ENCODE measurements at regions not wholly inside any gene's neighbourhood (a gene's known extent, or its start where the extent isn't known, plus 50 kb on each side); places are given as distances from the start of the nearest gene placed in this dataset.
A peak's percentile ranks its signal among the peaks of the same experiment; 100 is the strongest.

- DNase-seq: no peak
Measured at GRCh38 chr18:22355598-22355997, 62.1 kb downstream of the CTAGE1 start.

GRCh38 chr18:22355069-22355468, 62.6 kb downstream of the CTAGE1 start:
- no peak for DNase-seq

- no peak for DNase-seq
Measured at GRCh38 chr18:22349966-22350365, 67.7 kb downstream of the CTAGE1 start.

DNA sequence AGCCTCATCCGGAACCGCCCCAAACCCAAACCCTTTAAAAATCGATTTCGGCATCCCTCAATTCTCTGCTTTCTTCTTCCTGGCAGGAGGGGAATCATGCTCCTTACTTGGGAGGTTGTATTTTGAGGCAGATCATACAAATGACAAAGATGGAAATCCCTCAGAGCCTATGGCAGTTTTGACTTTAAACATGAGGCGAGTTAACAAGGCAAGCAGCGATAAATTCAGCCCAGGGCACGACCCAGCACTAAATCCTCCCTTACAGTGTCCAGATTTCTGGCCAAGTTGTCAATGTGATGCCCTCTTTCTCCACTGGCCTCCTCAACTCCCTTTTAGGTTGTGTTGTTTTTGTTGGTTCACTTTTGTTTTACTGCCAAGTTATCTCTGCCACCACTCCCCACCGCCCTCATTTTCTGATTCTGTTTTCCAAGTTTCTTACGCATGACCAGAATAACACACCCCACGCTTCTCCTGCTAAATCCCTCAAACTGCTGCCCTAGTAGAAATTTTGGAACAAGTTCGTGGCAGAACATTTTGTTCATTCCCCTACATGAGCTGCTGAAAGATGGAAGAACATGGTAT, 68.3 kb downstream of the CTAGE1 start:
- DNase-seq: no peak

DNA sequence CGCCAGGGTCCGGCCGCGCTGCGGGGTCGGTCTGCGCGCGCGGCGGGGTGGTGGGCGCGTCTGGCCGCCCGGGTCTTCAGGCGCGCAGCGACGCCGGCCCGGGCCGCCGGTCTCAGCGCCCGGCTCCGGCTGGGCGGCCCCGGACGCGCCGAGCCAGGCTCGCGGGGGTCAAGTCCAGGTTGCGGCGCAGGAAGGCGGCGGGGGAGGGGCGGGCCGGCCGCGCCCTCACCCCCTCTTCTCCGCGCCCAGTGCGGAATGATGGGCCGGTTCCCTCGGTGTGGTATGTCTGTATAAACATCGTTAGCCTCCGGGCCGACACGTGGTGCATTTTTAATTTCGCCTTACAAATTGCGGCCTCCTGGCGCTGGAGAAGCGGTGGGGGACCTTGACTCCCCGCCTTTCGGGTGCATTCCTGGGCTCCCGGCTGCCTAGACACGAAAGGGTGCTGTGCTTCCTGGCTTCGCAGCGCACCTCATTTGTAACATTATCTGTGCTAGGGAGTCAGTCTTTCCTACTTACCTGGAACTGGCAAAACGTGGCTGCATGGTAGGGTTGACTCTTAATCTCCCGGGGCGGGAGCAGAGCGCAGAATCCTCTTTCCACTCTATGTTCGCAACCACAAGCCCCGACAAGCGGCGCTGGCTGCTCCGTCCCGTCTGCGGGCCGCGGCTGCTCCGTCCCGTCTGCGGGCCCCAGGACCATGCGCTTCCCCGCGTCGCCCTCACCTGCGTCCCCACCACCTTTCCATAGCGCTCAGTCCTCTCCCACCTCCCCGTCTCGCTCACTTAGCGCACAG, 69.0 kb downstream of the CTAGE1 start:
- peak; percentile 13 for DNase-seq

GRCh38 chr18:22347606-22348511, 69.9 kb downstream of the CTAGE1 start:
- no peak for DNase-seq

DNA sequence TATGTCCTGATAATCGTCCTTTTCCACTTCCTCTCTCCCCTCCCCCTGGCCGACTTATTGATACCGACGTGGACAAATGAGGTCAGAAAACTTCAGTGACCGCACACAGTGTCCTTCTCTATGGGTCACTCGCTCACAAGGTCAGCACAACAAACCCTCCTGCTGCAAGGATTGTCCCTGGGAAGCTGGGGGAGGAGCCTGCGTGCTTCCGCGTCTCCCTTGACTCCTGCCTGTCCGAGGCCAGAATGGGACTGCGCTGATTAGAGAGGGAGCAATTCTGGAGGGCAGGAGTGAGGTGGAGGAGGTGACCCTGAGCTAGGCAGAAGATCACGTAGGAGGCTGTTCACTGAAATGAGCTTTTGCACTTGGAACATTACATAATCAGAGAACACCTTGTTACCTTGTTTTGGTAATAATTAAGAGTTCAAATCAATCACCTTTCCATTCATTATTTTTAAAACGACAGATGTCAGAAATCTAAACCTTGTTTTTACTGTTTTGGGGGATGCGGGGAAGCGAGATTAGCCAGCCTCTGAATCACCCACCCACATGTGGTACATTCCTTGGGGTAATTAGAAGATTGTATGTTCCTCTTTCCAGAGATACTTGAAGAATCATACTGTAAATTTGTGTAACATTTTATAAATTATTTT, 70.6 kb downstream of the CTAGE1 start:
- peak; percentile 36 for DNase-seq

DNA sequence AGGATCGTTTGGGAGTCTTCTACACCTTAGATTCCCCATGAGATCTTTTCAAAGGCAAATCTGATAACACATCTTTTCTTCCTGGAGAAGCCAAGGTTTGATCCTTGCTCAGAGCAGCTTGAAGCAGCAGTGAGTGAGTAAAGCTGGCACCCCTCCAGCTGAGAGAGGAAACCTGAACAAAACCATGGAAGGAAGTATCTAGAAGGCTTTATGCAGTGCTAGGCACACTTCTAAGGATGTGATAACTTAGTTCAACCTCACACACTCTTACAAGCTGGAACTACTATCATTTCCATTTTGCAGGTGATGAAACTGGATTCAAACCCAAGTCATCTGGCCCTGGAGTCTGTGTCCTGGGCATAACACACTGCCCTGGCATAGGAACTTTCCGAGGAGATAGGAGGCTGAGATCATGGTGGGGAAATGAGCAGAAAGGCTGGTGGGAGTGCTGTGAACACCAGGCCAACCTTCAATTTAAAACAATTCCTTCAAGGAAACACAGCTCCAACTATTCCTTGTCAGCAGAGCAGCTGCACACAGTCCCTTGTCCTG, 71.2 kb downstream of the CTAGE1 start:
- peak; percentile 40 for DNase-seq

DNA sequence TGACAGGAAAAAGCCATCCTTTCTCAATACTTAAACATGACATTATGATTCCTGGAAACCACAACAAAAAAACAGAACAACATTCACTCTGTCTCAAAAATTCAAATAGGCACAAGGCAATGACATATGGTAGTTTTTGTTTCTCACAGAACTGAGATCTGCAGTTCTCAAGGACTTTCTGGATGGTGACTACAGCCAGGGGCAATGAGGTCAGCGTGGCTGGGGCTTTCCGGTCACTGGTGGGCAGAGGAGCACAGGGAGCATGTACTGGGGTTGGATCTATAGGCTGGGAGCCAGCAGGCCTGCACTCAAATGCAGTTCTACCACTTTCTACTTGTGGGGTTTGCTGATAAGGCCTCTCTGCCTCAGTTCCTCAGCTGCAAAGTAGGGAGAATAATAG, 72.0 kb downstream of the CTAGE1 start:
- DNase-seq: no peak

DNA sequence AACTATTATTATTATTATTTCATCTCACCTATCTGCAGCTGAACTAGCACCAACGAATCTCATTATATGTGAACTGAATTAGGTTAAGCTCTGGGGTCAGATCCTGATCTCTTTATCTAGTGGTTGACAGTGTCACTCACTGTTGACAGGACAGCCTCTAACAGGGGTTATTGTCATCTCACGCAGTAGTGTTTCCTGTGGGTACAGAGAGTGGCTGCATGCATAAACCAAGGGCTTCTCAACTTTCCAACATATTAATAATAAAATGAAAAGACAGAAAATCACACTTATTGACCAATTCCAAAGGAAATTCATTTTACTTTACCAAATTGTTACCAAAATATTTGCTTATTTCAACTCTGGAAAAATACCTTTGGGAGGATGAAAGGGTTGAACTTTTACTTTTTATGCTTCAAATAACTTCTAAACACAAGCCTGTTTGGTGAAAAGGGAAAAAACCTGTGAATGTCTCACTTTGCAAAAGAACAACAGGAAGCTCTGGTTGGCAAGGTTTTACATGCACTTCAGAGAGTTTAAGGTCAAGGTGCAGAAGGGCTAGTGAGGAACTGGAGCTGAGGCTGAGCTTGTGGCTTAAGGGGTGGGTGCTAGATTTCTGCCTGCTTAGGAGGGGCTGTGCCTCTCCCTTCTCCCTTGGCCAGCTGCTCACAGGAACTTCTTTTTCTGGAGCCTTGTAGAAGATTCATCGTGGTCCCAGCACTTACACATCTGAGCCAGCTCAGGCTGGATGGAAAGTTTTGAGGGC, 72.6 kb downstream of the CTAGE1 start:
- no peak for DNase-seq

DNA sequence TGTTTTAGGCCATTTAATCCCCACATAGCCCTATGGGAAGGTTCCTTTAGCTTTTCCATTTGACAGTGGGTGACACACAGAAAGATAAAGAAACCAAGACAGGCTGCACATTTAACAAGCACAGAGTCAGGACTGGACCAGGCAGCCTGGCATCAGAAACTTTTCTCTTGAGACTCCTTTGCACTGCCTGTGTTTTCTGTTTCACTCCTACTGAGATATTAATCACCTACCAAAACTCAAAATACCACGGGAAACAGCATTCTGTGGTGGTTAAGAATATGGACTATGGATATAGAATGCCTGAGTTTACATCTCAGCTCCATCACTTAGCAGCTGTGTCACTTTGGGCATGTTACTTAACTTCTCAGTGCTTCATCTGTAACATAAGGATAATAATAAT, 73.3 kb downstream of the CTAGE1 start:
- DNase-seq: no peak

DNA sequence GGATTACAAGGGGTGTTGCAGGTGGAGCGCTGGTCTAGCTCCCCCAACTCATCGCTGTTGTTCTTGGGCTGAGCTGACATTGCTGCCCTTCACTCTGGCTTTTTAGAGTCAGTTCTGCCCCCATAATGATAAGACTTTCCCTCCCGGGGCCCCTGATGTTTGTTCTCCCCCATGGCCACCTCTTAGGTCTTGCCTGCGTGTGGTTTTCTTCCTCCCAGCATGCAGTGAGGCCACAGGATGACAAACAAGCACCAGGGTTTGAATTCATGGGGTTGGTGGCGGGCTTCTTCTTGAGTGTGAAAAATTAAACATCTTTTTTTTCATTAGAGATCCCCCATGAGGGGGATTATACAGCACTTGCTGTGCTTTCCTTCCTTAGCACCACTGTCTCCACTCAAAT, 74.1 kb downstream of the CTAGE1 start:
- no peak for DNase-seq

DNA sequence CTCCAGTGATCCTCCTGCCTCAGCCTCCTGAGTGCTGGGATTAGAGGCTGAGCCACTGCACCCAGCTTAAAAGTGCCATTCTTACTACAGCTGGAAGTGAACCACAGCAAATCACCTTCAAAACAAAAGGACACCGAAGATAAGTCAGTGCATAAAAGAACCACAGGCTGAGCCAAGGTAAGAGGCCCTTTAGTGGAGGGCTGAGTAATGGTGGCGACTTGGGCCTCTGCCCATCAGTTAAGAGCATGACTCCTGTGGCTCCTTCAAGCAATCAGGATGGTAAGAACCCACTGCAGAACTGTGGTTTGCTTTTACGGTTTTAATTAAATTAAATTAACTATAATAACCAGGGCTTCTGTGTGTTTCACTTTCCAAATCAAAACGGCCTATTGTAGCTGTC, 75.1 kb downstream of the CTAGE1 start:
- DNase-seq: no peak

DNA sequence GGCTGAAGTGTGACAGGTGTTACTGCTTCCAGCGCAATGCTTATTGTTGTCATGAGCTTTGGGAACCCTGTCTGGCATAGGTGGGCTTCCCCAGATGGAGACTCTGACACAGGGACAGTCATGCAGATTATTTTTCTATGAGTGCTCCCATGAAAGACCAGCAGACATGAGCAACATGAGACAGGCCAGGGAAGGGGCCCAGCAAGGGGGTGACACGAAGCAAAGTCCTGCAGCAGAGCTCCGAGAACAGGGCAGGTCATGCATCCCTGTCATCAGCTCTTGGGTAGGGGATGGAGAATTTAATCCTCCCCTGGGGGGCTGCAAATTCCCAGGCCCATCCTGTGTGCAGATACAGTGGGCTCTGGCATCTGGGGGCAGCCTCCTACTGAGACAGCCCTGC, 77.4 kb downstream of the CTAGE1 start:
- DNase-seq: no peak

DNA sequence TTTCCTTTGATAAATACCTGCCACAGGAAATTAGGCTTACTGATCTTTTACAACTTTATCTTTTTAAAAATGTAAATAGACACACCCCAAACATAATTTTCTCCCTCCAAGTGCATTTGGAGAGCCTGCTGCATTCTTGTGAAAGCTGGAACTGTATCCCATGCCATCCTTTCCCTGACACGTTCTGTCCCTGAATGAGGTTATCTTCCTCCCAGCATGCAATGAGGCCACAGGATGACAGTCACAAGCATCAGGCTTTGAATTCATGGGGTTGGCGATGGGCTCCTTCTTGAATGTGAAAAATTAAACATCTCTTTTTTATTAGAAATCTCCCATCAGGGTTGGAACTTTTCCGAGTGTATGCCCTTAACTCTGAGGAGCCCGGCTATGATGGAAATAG, 77.8 kb downstream of the CTAGE1 start:
- DNase-seq: no peak

GRCh38 chr18:22337833-22338232, 79.9 kb downstream of the CTAGE1 start:
- no peak for DNase-seq

DNA sequence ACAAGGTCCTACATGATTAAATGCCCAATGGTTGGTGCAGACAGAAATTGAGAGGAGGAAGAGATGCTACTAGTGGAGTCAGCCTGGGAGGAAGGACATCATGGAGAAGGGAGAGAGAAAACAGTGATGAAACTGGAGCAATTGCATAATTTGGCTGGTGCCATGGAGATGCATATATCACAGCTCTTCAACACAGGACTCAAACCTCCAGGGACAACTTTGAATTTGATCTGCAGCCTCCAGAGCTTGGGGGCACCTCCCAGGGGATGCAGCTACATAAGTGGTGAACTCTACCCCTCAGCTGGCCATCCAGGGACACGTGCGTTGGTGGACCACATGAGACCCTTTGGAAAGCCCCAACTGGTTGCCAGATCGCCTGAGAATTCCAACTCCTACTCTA, 80.4 kb downstream of the CTAGE1 start:
- DNase-seq: no peak

DNA sequence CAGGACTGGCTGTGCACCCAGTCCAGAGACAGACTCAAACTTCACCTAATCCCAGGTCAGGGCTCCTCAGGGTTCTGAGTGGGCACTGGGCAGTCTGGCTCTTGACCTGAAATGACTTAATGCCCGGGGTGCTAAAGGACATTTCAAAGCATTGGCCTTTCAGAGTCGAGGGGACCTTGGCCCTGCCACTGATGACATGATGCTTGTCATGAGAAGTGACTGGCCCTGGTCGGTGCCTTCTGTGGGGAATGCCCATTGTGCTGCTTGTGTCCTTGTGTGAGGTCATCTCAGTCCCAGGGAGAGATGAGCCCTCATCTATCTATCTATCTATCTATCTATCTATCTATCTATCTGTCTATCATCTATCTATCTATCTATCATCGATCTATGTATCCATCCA, 81.3 kb downstream of the CTAGE1 start:
- DNase-seq: no peak

GRCh38 chr18:22335731-22336198, 82.0 kb downstream of the CTAGE1 start:
- no peak for DNase-seq

GRCh38 chr18:22334567-22334966, 83.1 kb downstream of the CTAGE1 start:
- no peak for DNase-seq

GRCh38 chr18:22332590-22332989, 85.1 kb downstream of the CTAGE1 start:
- no peak for DNase-seq

DNA sequence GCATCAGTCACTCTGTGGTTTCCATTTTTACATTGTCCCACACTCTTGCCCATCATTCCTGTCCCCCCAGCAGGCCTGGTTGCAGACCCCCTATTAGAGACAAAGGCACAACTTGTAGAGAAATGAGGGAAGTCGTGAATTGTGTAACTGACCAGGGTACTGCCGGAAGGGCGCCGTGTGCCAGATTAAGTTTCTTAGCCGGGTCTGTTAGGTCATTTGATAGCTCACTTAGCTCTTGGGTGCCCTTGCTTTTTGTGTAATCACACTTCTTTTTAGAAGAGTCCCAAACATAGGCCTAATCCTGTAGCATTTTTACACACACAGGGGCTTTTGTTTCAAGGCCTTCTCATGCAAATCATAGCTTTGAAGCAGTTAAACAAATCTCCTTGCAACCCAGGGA, 87.2 kb downstream of the CTAGE1 start:
- DNase-seq: no peak

All from HCEC 1CT (cell line).